Occipital lobe (tissue), 1 donor: ENCODE measurements at regions not wholly inside any gene's neighbourhood (a gene's known extent, or its start where the extent isn't known, plus 50 kb on each side); places are given as distances from the start of the nearest gene placed in this dataset.
"Not testable (repeated sequence)": the region's sequence is repeated elsewhere in the genome, so short reads cannot be mapped to it uniquely, and the experiment has no call there.

Experiments used
- DNase-seq: peaks from one replicate; lab custom pipeline; 2025; lab: John Stamatoyannopoulos, UW

- DNase-seq = no peak
Measured at GRCh38 chr3:150357923-150358607, 50.0 kb upstream of the TSC22D2 start.

GRCh38 chr3:150357140-150357539 is 51.0 kb upstream of the TSC22D2 start:
- no peak for DNase-seq

GRCh38 chr3:150355574-150355973 is 52.5 kb upstream of the TSC22D2 start:
- no peak for DNase-seq

GRCh38 chr3:150352931-150353330 is 55.2 kb upstream of the TSC22D2 start:
- DNase-seq = no peak

- DNase-seq = no peak
Measured at GRCh38 chr3:150351398-150351797, 56.7 kb upstream of the TSC22D2 start.

- DNase-seq = peak; percentile 81
Measured at GRCh38 chr3:150349314-150350097, 58.6 kb upstream of the TSC22D2 start.

GRCh38 chr3:150348500-150348899 is 59.6 kb upstream of the TSC22D2 start:
- DNase-seq = peak; percentile 7

- no peak for DNase-seq
Measured at GRCh38 chr3:150346981-150347863, 60.9 kb upstream of the TSC22D2 start.

GRCh38 chr3:150346266-150346665 is 61.8 kb upstream of the TSC22D2 start:
- no peak for DNase-seq

- DNase-seq = no peak
Measured at GRCh38 chr3:150345021-150345538, 63.0 kb upstream of the TSC22D2 start.

- no peak for DNase-seq
Measured at GRCh38 chr3:150344079-150344759, 63.9 kb upstream of the TSC22D2 start.

- DNase-seq = no peak
Measured at GRCh38 chr3:150342896-150343467, 65.1 kb upstream of the TSC22D2 start.

GRCh38 chr3:150341891-150342290 is 66.2 kb upstream of the TSC22D2 start:
- DNase-seq = no peak

- not testable (repeated sequence) for DNase-seq
Measured at GRCh38 chr3:150336363-150336762, 71.7 kb upstream of the TSC22D2 start.

- no peak for DNase-seq
Measured at GRCh38 chr3:150335631-150336030, 72.5 kb upstream of the TSC22D2 start.

- no peak for DNase-seq
Measured at GRCh38 chr3:150334974-150335373, 73.1 kb upstream of the TSC22D2 start.

GRCh38 chr3:150333477-150333876 is 74.6 kb upstream of the TSC22D2 start:
- no peak for DNase-seq

GRCh38 chr3:150331978-150332568 is 76.0 kb upstream of the TSC22D2 start:
- DNase-seq = no peak

GRCh38 chr3:150330872-150331271 is 77.2 kb upstream of the TSC22D2 start:
- no peak for DNase-seq

- DNase-seq = no peak
Measured at GRCh38 chr3:150330174-150330573, 77.9 kb upstream of the TSC22D2 start.
